Small intestine (tissue), 7 donors: ENCODE measurements at regions not wholly inside any gene's neighbourhood (a gene's known extent, or its start where the extent isn't known, plus 50 kb on each side); places are given as distances from the start of the nearest gene placed in this dataset.

Source experiments
- DNase-seq, 2 donors: peaks; one replicate each; pipeline versions ENCODE4 v3.0.0 to v3.0.0-alpha.2; 2013
- FAIRE-seq: peaks from 2 replicates; lab custom pipeline; 2012; peaks lifted over from hg19 to GRCh38; lab: Jason Lieb, UNC
- H3K27ac ChIP-seq, 3 donors: one replicate each; pipeline ENCODE4 v1.5.1; 2013; ENCODE audit warnings: low read length in 2 of 3, mild to moderate bottlenecking in 2 of 3, control low read depth in 1 of 3, inconsistent platforms in 1 of 3, low read depth in 1 of 3, moderate library complexity in 1 of 3
- H3K27me3 ChIP-seq, 3 donors: one replicate each; pipeline ENCODE4 v1.6.1; 2013; ENCODE audit warnings: low read length in 3 of 3, inconsistent platforms in 1 of 3; ENCODE audit not compliant: control insufficient read depth in 3 of 3, insufficient read depth in 3 of 3
- H3K36me3 ChIP-seq, 3 donors: one replicate each; pipeline ENCODE4 v1.6.1; 2013; ENCODE audit warnings: low read length in 3 of 3, inconsistent platforms in 1 of 3, low read depth in 1 of 3, mild to moderate bottlenecking in 1 of 3, moderate library complexity in 1 of 3; ENCODE audit not compliant: control insufficient read depth in 3 of 3, insufficient read depth in 2 of 3
- H3K4me1 ChIP-seq, 3 donors: one replicate each; pipeline ENCODE4 v1.6.1; 2013; ENCODE audit warnings: low read length in 2 of 3, inconsistent platforms in 1 of 3, low read depth in 1 of 3, mild to moderate bottlenecking in 1 of 3, moderate library complexity in 1 of 3; ENCODE audit not compliant: control insufficient read depth in 3 of 3, insufficient read depth in 2 of 3
- H3K4me3 ChIP-seq, 3 donors: one replicate each; pipeline ENCODE4 v1.5.1; 2013; ENCODE audit warnings: low read length in 3 of 3, control low read depth in 1 of 3, inconsistent platforms in 1 of 3, low read depth in 1 of 3, mild to moderate bottlenecking in 1 of 3, moderate library complexity in 1 of 3
- H3K9me3 ChIP-seq, 2 donors: one replicate each; pipeline ENCODE4 v1.6.1; 2013; ENCODE audit warnings: low read depth in 1 of 2, low read length in 1 of 2; ENCODE audit not compliant: control insufficient read depth in 2 of 2, insufficient read depth in 1 of 2
- WGBS, 3 donors: extraction: QIAGEN DNeasy Blood & Tissue Kit; methylation state at CpG; one replicate each; pipeline ENCODE4 v1.1.7; 2013; 5-methylcytosine and 5-hydroxymethylcytosine counted together
- donor health status: healthy with polysubstance abuse.
- donor health status: control.
- donor health status: control.
- donor health status: Bipolar disorder and iron deficiency.
- donor health status: healthy.

GRCh38 chr2:104375206-104375605 is 478.7 kb upstream of the POU3F3 start:
- no peak for FAIRE-seq
- Histone ChIP-seq H3K4me1 (no peaks in the 10 kb centered on the region), H3K9me3 (no peaks in the 10 kb centered on the region), H3K4me3 (no peak overlapping the region), H3K27me3 (no peaks in the 10 kb centered on the region), H3K36me3 (no peaks in the 10 kb centered on the region), H3K27ac (no peak overlapping the region)
- peak in 1 of 2 donors; percentile 3 for DNase-seq

DNA sequence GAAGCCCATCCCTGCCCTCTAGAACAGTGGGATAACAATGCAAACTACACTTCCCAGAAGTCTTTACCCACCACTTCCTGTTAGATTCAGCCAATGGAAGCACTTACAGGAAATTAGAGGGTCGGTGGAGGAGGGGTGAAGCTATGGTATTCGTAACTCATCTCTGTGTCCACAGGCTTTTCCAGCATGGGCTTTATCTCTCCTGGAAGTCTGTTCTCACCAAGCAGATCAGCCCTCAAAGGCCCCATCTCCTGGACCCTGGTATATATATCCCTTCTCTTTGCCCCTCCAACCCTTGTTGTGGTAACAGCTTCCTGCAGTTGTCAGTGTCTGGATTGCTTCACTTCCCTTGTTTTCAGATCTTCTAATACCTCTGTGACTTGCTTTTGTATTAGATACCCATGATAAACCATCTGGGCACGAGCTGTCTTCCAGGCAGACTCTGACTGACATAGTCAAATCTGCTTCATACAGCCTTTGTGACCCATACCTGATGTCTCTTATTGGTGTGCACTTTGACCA is 475.0 kb upstream of the POU3F3 start:
- Histone ChIP-seq H3K27me3 (no peaks in the 10 kb centered on the region), H3K9me3 (no peaks in the 10 kb centered on the region), H3K27ac (peak overlapping the region in 1 of 3 donors; percentile 62), H3K4me3 (peak overlapping the region in 2 of 3 donors; percentile 30 to 53), H3K36me3 (no peaks in the 10 kb centered on the region), H3K4me1 (no peaks in the 10 kb centered on the region)
- FAIRE-seq: no peak
- 3 to 7% (median 4%) methylated on average over 3 of the region's 3 CpGs for WGBS, 3 donors
- DNase-seq: peak; percentile 55 to 72

GRCh38 chr2:104384961-104385360 is 469.0 kb upstream of the POU3F3 start:
- FAIRE-seq (no peak), DNase-seq (no peak)
- WGBS, 3 donors: 73 to 82% (median 77%) methylated on average over 5 of the region's 5 CpGs
- Histone ChIP-seq H3K36me3 (no peaks in the 10 kb centered on the region), H3K27me3 (no peaks in the 10 kb centered on the region), H3K4me3 (no peak overlapping the region), H3K4me1 (no peaks in the 10 kb centered on the region), H3K9me3 (no peaks in the 10 kb centered on the region), H3K27ac (no peak overlapping the region)

DNA sequence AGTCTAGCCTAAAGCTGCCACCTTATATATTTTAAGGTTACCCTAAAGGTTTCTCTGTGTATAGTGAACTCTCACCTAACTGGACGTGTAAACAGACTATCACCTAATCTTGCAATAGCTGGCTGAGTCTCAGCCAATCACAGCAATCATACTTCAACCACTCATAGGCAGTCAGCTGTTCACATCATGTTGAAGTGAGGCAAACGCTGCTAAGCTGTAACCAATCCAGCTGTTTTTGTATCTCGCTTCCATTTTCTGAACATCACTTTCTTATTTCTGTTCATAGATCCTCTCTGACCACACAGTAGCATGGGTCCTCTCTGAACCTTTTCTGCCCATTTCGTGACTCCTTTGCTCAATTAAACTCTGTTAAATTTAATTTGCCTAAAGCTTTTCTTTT is 468.2 kb upstream of the POU3F3 start:
- 54 to 60% (median 55%) methylated on average over 4 of the region's 4 CpGs for WGBS, 3 donors
- Histone ChIP-seq H3K4me3 (no peak overlapping the region), H3K27ac (no peak overlapping the region), H3K9me3 (no peaks in the 10 kb centered on the region), H3K4me1 (no peaks in the 10 kb centered on the region), H3K36me3 (no peaks in the 10 kb centered on the region), H3K27me3 (no peaks in the 10 kb centered on the region)
- FAIRE-seq: no peak
- DNase-seq: no peak

DNA sequence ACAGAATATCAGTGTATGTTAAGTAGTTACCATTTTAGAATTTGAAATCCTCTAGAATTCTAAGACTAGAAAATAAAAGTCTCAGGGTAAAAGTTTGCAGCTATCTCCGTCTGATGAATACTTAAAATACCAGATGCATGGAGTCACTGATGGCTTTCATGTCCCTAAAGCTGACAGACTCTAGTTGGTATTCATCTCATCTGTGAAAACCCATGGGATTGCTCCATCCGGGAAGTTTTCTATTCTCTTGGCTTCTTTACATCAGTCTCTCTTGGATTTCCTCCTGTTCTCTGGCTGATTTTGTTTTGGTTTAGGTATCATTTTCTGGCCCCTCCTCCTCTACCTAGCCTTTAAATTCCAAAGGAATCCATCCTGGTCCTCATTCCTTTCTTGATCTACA is 465.6 kb upstream of the POU3F3 start:
- DNase-seq (no peak), FAIRE-seq (no peak)
- 62 to 77% (median 74%) methylated on average over 2 of the region's 2 CpGs for WGBS, 3 donors
- Histone ChIP-seq H3K4me3 (no peak overlapping the region), H3K27ac (no peak overlapping the region), H3K27me3 (no peaks in the 10 kb centered on the region), H3K9me3 (no peaks in the 10 kb centered on the region), H3K4me1 (no peaks in the 10 kb centered on the region), H3K36me3 (no peaks in the 10 kb centered on the region)

- Histone ChIP-seq H3K27ac (no peak overlapping the region), H3K36me3 (no peaks in the 10 kb centered on the region), H3K4me1 (no peaks in the 10 kb centered on the region), H3K27me3 (peaks cover 0 to 3% (median 0%) of the 10 kb centered on the region in 3 donors), H3K9me3 (no peaks in the 10 kb centered on the region), H3K4me3 (no peak overlapping the region)
- no peak for DNase-seq
- 87 to 95% (median 89%) methylated on average over 3 of the region's 3 CpGs for WGBS, 3 donors
- FAIRE-seq: no peak
Observed at GRCh38 chr2:104402825-104403224, 451.1 kb upstream of the POU3F3 start.

GRCh38 chr2:104404526-104404925 is 449.4 kb upstream of the POU3F3 start:
- no peaks in the 10 kb centered on the region for H3K36me3 ChIP-seq
- H3K27ac ChIP-seq: no peak overlapping the region
- 83 to 84% (median 83%) methylated on average over 6 of the region's 6 CpGs for WGBS, 3 donors
- no peak overlapping the region for H3K4me3 ChIP-seq
- H3K27me3 ChIP-seq: peaks cover 0 to 3% (median 0%) of the 10 kb centered on the region in 3 donors
- no peak for DNase-seq
- no peaks in the 10 kb centered on the region for H3K4me1 ChIP-seq
- no peak for FAIRE-seq
- H3K9me3 ChIP-seq: no peaks in the 10 kb centered on the region

DNA sequence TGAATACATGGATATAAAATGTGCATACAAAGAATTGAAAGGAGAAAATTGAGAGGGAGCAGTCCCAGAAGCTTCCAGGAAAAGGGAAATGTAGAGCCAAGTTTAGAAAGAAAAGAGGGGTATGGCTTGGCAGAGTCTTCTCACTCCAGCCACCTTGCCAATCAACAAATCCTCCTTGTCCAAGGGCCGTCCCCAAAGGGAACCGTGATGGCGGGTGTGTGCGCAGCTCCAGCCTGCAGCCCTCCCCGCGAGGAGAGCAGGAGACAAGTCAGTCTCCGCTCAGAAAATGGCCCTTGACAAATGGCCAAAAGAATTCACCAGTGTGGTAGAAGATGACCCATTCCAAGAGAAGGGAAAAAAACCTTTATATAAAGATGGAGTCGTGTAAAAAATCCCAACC is 448.3 kb upstream of the POU3F3 start:
- Histone ChIP-seq H3K4me3 (no peak overlapping the region), H3K36me3 (no peaks in the 10 kb centered on the region), H3K9me3 (no peaks in the 10 kb centered on the region), H3K27ac (no peak overlapping the region), H3K27me3 (peaks cover 0 to 3% (median 0%) of the 10 kb centered on the region in 3 donors), H3K4me1 (no peaks in the 10 kb centered on the region)
- DNase-seq: no peak
- no peak for FAIRE-seq
- 80 to 88% (median 84%) methylated on average over 8 of the region's 8 CpGs for WGBS, 3 donors

DNA sequence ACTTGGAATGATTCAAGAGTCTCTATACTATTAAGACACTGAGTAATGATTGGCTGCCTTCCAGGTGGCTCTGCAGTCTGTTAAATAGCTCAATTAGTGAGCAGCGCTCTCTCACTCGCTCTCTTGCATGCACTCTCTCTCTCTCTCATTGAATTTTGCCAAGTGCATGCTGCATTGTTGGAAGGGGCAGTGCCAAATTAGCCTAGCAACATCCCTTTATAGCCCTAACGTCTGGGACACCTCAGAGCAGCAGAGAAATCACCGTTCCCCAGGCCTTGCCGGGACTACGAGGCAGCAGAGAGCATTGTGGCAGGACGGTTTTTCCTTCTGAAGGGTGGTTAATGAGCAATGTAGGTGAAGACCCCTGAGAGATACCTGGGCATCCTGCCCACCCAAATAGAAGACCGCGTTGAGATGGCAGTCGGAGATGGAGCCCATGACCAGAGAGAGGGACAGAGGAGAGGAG is 447.6 kb upstream of the POU3F3 start:
- H3K36me3 ChIP-seq: no peaks in the 10 kb centered on the region
- DNase-seq: peak; percentile 9 to 11
- H3K27me3 ChIP-seq: peaks cover 0 to 3% (median 0%) of the 10 kb centered on the region in 3 donors
- no peaks in the 10 kb centered on the region for H3K4me1 ChIP-seq
- 37 to 59% (median 53%) methylated on average over 10 of the region's 10 CpGs for WGBS, 3 donors
- no peaks in the 10 kb centered on the region for H3K9me3 ChIP-seq
- no peak overlapping the region for H3K4me3 ChIP-seq
- no peak overlapping the region for H3K27ac ChIP-seq
- FAIRE-seq: no peak
